B cell (primary cell): ENCODE measurements at regions not wholly inside any gene's neighbourhood (a gene's known extent, or its start where the extent isn't known, plus 50 kb on each side); places are given as distances from the start of the nearest gene placed in this dataset.

Experiments used
- ATAC-seq: fragments of 200-7000 bp; cut with Tn5 transposase; one replicate; pipeline ENCODE4 v1.10.0; 2021; ENCODE audit warnings: low read depth, mild to moderate bottlenecking, moderate number of reproducible peaks, moderate library complexity
- CTCF ChIA-PET: fragments of 350-600 bp; sonication (Branson Sonifier 250); formaldehyde crosslinking; loops from one replicate; lab custom pipeline; 2021; ENCODE audit warnings: antibody characterized with exemption, inconsistent platforms; lab: Charles Lee
- POLR2A ChIA-PET: fragments of 350-600 bp; sonication (Branson Sonifier 250); formaldehyde crosslinking; loops from one replicate; lab custom pipeline; 2021; ENCODE audit warnings: antibody characterized with exemption; lab: Charles Lee
- DNase-seq: peaks from one replicate; pipeline ENCODE4 v3.0.0; 2013
- H2AFZ ChIP-seq: 2 replicates; pipeline ENCODE4 v1.6.1; 2012; ENCODE audit warnings: mild to moderate bottlenecking, low read depth, low read length; ENCODE audit not compliant: insufficient read depth, poor library complexity, severe bottlenecking
- H3K27ac ChIP-seq, 2 donors: 1 replicate in 1 of 2; 2 replicates in 1 of 2; pipeline ENCODE4 v1.5.1; 2012 to 2013; ENCODE audit warnings: low read length in 2 of 2, mild to moderate bottlenecking in 2 of 2, moderate library complexity in 1 of 2
- H3K27me3 ChIP-seq, 4 experiments: fragments of 200-600 bp in 1 of 4; sonication (generic) in 1 of 4; replicated peaks in 1 of 4; 1 replicate in 2 of 4; 2 replicates in 2 of 4; pipeline versions ENCODE4 v1.6.1 to v1.7.0; 2013 to 2016; ENCODE audit warnings: low read length in 3 of 4, mild to moderate bottlenecking in 2 of 4, mixed read lengths in 1 of 4, moderate library complexity in 1 of 4; ENCODE audit not compliant: insufficient read depth in 4 of 4, control insufficient read depth in 3 of 4; ENCODE audit errors: control extremely low read depth in 1 of 4
- H3K36me3 ChIP-seq, 2 experiments: replicated peaks in 1 of 2; 1 replicate in 1 of 2; 2 replicates in 1 of 2; pipeline versions ENCODE4 v1.6.1 to v1.7.1; 2013; ENCODE audit warnings: low read length in 1 of 2; ENCODE audit not compliant: insufficient read depth in 2 of 2, control insufficient read depth in 1 of 2; ENCODE audit errors: control extremely low read depth in 1 of 2, extremely low read depth in 1 of 2
- H3K4me1 ChIP-seq, 2 donors: fragments of 200-600 bp in 1 of 2; sonication (generic) in 1 of 2; 1 replicate in 1 of 2; 2 replicates in 1 of 2; pipeline versions ENCODE4 v1.5.1 to v1.6.1; 2013 to 2017; ENCODE audit warnings: low read length in 2 of 2; ENCODE audit not compliant: control insufficient read depth in 2 of 2, insufficient read depth in 2 of 2
- H3K4me2 ChIP-seq: replicated peaks from 2 replicates; pipeline ENCODE3; 2012; ENCODE audit warnings: mild to moderate bottlenecking, low read depth, low read length; ENCODE audit not compliant: poor library complexity, severe bottlenecking
- H3K4me3 ChIP-seq, 5 experiments: fragments of 200-600 bp in 1 of 5; sonication (generic) in 1 of 5; 1 replicate in 3 of 5; 2 replicates in 2 of 5; pipeline versions ENCODE4 v1.5.1 to v1.7.0; 2011 to 2016; ENCODE audit warnings: low read length in 4 of 5, mild to moderate bottlenecking in 4 of 5, low read depth in 2 of 5, control low read depth in 1 of 5, moderate library complexity in 1 of 5; ENCODE audit not compliant: insufficient read depth in 1 of 5; ENCODE audit errors: control extremely low read depth in 1 of 5, extremely low read depth in 1 of 5
- H3K79me2 ChIP-seq: fragments of 200-600 bp; sonication (generic); one replicate; pipeline ENCODE4 v1.6.0; 2016; ENCODE audit warnings: low read length; ENCODE audit not compliant: control insufficient read depth, insufficient read depth
- H3K9ac ChIP-seq: fragments of 200-600 bp; sonication (generic); 2 replicates; pipeline ENCODE4 v1.6.1; 2017; ENCODE audit warnings: mild to moderate bottlenecking, low read length, moderate library complexity
- H3K9me3 ChIP-seq, 3 donors: one replicate each; pipeline versions ENCODE4 v1.6.1 to v1.7.1; 2013; ENCODE audit warnings: low read length in 2 of 3; ENCODE audit not compliant: control insufficient read depth in 2 of 3, insufficient read depth in 1 of 3; ENCODE audit errors: control extremely low read depth in 1 of 3
- H4K20me1 ChIP-seq: 2 replicates; pipeline ENCODE4 v1.6.0; 2012; ENCODE audit warnings: mild to moderate bottlenecking, low read length; ENCODE audit not compliant: insufficient read depth, control insufficient read depth, poor library complexity, severe bottlenecking
- H3K27ac Mint-ChIP-seq: one replicate; pipeline ENCODE4 v1.8.0; 2021; ENCODE audit warnings: mixed read lengths
- H3K27me3 Mint-ChIP-seq: one replicate; pipeline ENCODE4 v1.8.0; 2021; ENCODE audit warnings: mixed read lengths
- H3K4me1 Mint-ChIP-seq: one replicate; pipeline ENCODE4 v1.8.0; 2021; ENCODE audit warnings: mixed read lengths
- H3K4me3 Mint-ChIP-seq: one replicate; pipeline ENCODE4 v1.8.0; 2021; ENCODE audit warnings: mixed read lengths
- H3K9me3 Mint-ChIP-seq: one replicate; pipeline ENCODE4 v1.8.0; 2022; ENCODE audit warnings: mixed read lengths; ENCODE audit not compliant: insufficient read depth
- EZH2 ChIP-seq: IDR thresholded peaks from 2 replicates; pipeline ENCODE4 v1.6.1; 2012; ENCODE audit warnings: borderline replicate concordance, low read depth, mild to moderate bottlenecking, moderate library complexity, low read length; ENCODE audit not compliant: insufficient read depth, poor library complexity, severe bottlenecking
- WGBS: methylation state at CpG from one replicate; pipeline ENCODE4 v1.1.5; 2013; ENCODE audit warnings: missing lambda C conversion rate; ENCODE audit not compliant: insufficient coverage; 5-methylcytosine and 5-hydroxymethylcytosine counted together
- intact Hi-C: fragments of 100-400 bp; cut with micrococcal nuclease; formaldehyde crosslinking; loops from one replicate; pipeline ENCODE4 v1.10.0; 2022
- TF ChIP-seq, protein P1 (sequence below): fragments of 200-600 bp; IDR thresholded peaks from one replicate; pipeline ENCODE4 v1.8.0; 2022; ENCODE audit warnings: antibody characterized with exemption, mild to moderate bottlenecking

DNA sequence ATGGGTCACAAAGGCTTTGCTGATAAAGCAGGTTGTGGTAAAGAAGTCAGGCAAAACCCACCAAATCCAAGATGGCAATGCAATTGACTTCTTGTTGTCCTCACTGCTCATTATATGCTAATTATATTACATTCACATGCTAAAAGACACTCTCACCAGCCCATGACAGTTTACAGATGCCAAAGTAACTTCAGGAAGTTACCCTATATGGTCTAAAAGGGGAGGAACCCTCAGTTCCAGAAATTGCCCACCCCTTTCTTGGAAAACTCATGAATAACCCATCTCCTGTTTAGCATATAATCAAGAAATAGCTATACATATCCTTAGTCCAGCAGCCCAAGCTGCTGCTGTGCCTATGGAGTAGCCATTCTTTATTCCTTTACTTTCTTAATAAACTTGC is 501.1 kb downstream of the MEI4 start:
- no peaks in the 10 kb centered on the region for H3K79me2 ChIP-seq
- Mint-ChIP-seq H3K4me1 (no peaks in the 10 kb centered on the region), H3K27me3 (no peaks in the 10 kb centered on the region), H3K9me3 (peaks cover 3% of the 10 kb centered on the region), H3K27ac (no peak overlapping the region), H3K4me3 (no peak overlapping the region)
- no peak for DNase-seq
- no peak for ATAC-seq
- intact Hi-C loops = no loop called here
- no peaks in the 10 kb centered on the region for H3K27me3 ChIP-seq
- H3K36me3 ChIP-seq = no peaks in the 10 kb centered on the region
- H3K4me1 ChIP-seq = no peaks in the 10 kb centered on the region
- CTCF ChIA-PET = no interaction called here
- H2AFZ ChIP-seq = no peak overlapping the region
- H3K4me3 ChIP-seq = no peak overlapping the region
- no peak overlapping the region for H3K9ac ChIP-seq
- H3K4me2 ChIP-seq = no peak overlapping the region
- no peaks in the 10 kb centered on the region for H3K9me3 ChIP-seq
- POLR2A ChIA-PET = no interaction called here
- no peaks in the 10 kb centered on the region for H4K20me1 ChIP-seq
- H3K27ac ChIP-seq = no peak overlapping the region
- TF ChIP-seq, protein P1, sequence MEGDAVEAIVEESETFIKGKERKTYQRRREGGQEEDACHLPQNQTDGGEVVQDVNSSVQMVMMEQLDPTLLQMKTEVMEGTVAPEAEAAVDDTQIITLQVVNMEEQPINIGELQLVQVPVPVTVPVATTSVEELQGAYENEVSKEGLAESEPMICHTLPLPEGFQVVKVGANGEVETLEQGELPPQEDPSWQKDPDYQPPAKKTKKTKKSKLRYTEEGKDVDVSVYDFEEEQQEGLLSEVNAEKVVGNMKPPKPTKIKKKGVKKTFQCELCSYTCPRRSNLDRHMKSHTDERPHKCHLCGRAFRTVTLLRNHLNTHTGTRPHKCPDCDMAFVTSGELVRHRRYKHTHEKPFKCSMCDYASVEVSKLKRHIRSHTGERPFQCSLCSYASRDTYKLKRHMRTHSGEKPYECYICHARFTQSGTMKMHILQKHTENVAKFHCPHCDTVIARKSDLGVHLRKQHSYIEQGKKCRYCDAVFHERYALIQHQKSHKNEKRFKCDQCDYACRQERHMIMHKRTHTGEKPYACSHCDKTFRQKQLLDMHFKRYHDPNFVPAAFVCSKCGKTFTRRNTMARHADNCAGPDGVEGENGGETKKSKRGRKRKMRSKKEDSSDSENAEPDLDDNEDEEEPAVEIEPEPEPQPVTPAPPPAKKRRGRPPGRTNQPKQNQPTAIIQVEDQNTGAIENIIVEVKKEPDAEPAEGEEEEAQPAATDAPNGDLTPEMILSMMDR = no peak
- no peak for TF ChIP-seq EZH2

DNA sequence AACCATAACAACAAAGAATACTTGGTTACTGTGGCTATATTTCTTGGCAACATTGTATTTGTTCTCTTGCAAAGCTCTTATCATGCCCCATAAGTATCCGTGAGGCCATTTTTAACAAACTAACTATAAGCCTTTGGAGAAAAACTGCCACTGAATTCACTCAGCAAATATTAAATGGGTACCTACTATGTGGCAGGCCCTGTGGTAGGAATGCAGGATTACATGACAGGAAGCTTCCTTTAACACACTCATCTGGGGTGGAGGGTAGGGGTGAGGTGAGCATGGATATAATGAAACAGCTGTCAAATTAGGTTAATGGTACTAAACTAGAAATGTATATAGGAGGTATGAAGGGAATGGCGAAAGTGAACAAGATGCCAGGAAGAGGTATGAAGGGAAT is 504.8 kb downstream of the MEI4 start:
- Mint-ChIP-seq H3K27ac (no peak overlapping the region), H3K4me3 (no peak overlapping the region), H3K4me1 (no peaks in the 10 kb centered on the region), H3K9me3 (peaks cover 3% of the 10 kb centered on the region), H3K27me3 (no peaks in the 10 kb centered on the region)
- H3K9me3 ChIP-seq = no peaks in the 10 kb centered on the region
- WGBS = 83% methylated on average over 1 of the region's 2 CpGs
- H2AFZ ChIP-seq = no peak overlapping the region
- no peak overlapping the region for H3K4me2 ChIP-seq
- ChIA-PET CTCF (no interaction called here), POLR2A (no interaction called here)
- H3K27ac ChIP-seq = no peak overlapping the region
- H3K27me3 ChIP-seq = no peaks in the 10 kb centered on the region
- no peak overlapping the region for H3K9ac ChIP-seq
- DNase-seq (no peak), ATAC-seq (no peak)
- H3K79me2 ChIP-seq = no peaks in the 10 kb centered on the region
- no peaks in the 10 kb centered on the region for H4K20me1 ChIP-seq
- TF ChIP-seq EZH2 = no peak
- TF ChIP-seq, protein P1 = no peak
- H3K4me3 ChIP-seq = no peak overlapping the region
- H3K4me1 ChIP-seq = no peaks in the 10 kb centered on the region
- no peaks in the 10 kb centered on the region for H3K36me3 ChIP-seq
- intact Hi-C loops = no loop called here
